ENCODE measurements at regions not wholly inside any gene's neighbourhood (a gene's known extent, or its start where the extent isn't known, plus 50 kb on each side); places are given as distances from the start of the nearest gene placed in this dataset.
A peak's percentile ranks its signal among the peaks of the same experiment; 100 is the strongest.

- Histone ChIP-seq H3K9me3 (ENCODE audit: control insufficient read depth in 4 of 4, insufficient read depth in 3 of 4, low read length in 3 of 4) (no peaks in the 10 kb centered on the region), H3K4me1 (ENCODE audit: control insufficient read depth in 5 of 5, insufficient read depth in 5 of 5, low read length in 5 of 5) (peaks cover 0 to 14% (median 2%) of the 10 kb centered on the region in 5 donors), H3K9ac (ENCODE audit: insufficient read depth in 1 of 2, low read length in 2 of 2) (peak overlapping the region in 1 of 2 donors; percentile 19), H3K27ac (ENCODE audit: low read depth in 1 of 2, low read length in 1 of 2) (no peak overlapping the region), H3K4me3 (no peak overlapping the region), H3K36me3 (ENCODE audit: control insufficient read depth in 4 of 4, insufficient read depth in 4 of 4, low read length in 4 of 4) (no peaks in the 10 kb centered on the region), H3K27me3 (ENCODE audit: control insufficient read depth in 3 of 3, insufficient read depth in 3 of 3, low read length in 2 of 3) (no peaks in the 10 kb centered on the region)
- ATAC-seq (ENCODE audit: insufficient read depth, low FRiP score) = no peak
- peak; percentile 20 to 62 (median 27) for DNase-seq
- TF ChIP-seq CTCF (IDR thresholded peaks at IDR 0.05; ENCODE audit: control extremely low read depth, extremely low read depth) = no peak
- WGBS, 2 donors = 91 to 93% methylated on average over 2 of the region's 2 CpGs
Observed at GRCh38 chr12:67469666-67470065, 178.9 kb upstream of the DYRK2 start.

GRCh38 chr12:67471810-67472209 lies 176.7 kb upstream of the DYRK2 start:
- Histone ChIP-seq H3K4me3 (no peak overlapping the region), H3K9ac (ENCODE audit: insufficient read depth in 1 of 2, low read length in 2 of 2) (no peak overlapping the region), H3K4me1 (ENCODE audit: control insufficient read depth in 5 of 5, insufficient read depth in 5 of 5, low read length in 5 of 5) (peaks cover 0 to 14% (median 2%) of the 10 kb centered on the region in 5 donors), H3K27ac (ENCODE audit: low read depth in 1 of 2, low read length in 1 of 2) (peak overlapping the region in 1 of 2 donors; percentile 45), H3K9me3 (ENCODE audit: control insufficient read depth in 4 of 4, insufficient read depth in 3 of 4, low read length in 3 of 4) (no peaks in the 10 kb centered on the region), H3K36me3 (ENCODE audit: control insufficient read depth in 4 of 4, insufficient read depth in 4 of 4, low read length in 4 of 4) (no peaks in the 10 kb centered on the region), H3K27me3 (ENCODE audit: control insufficient read depth in 3 of 3, insufficient read depth in 3 of 3, low read length in 2 of 3) (no peaks in the 10 kb centered on the region)
- ATAC-seq (ENCODE audit: insufficient read depth, low FRiP score) = no peak
- peak in 2 of 3 donors; percentile 22 to 32 for DNase-seq
- 78 to 81% methylated on average over 3 of the region's 3 CpGs for WGBS, 2 donors
- no peak for TF ChIP-seq CTCF (IDR thresholded peaks at IDR 0.05; ENCODE audit: control extremely low read depth, extremely low read depth)

- DNase-seq (no peak), ATAC-seq (ENCODE audit: insufficient read depth, low FRiP score) (no peak)
- no peak overlapping the region for H3K27ac ChIP-seq (ENCODE audit: low read depth in 1 of 2, low read length in 1 of 2)
- H3K4me1 ChIP-seq (ENCODE audit: control insufficient read depth in 5 of 5, insufficient read depth in 5 of 5, low read length in 5 of 5) = peaks cover 0 to 14% (median 2%) of the 10 kb centered on the region in 5 donors
- H3K27me3 ChIP-seq (ENCODE audit: control insufficient read depth in 3 of 3, insufficient read depth in 3 of 3, low read length in 2 of 3) = no peaks in the 10 kb centered on the region
- WGBS, 2 donors = 56 to 83% methylated on average over 1 of the region's 1 CpG
- H3K36me3 ChIP-seq (ENCODE audit: control insufficient read depth in 4 of 4, insufficient read depth in 4 of 4, low read length in 4 of 4) = no peaks in the 10 kb centered on the region
- no peaks in the 10 kb centered on the region for H3K9me3 ChIP-seq (ENCODE audit: control insufficient read depth in 4 of 4, insufficient read depth in 3 of 4, low read length in 3 of 4)
- no peak overlapping the region for H3K4me3 ChIP-seq
- H3K9ac ChIP-seq (ENCODE audit: insufficient read depth in 1 of 2, low read length in 2 of 2) = no peak overlapping the region
- no peak for TF ChIP-seq CTCF (IDR thresholded peaks at IDR 0.05; ENCODE audit: control extremely low read depth, extremely low read depth)
Observed at GRCh38 chr12:67472539-67472938, 176.0 kb upstream of the DYRK2 start.

Measured in lung (tissue), 11 donors.